ENCODE measurements at regions not wholly inside any gene's neighbourhood (a gene's known extent, or its start where the extent isn't known, plus 50 kb on each side); places are given as distances from the start of the nearest gene placed in this dataset.

DNA sequence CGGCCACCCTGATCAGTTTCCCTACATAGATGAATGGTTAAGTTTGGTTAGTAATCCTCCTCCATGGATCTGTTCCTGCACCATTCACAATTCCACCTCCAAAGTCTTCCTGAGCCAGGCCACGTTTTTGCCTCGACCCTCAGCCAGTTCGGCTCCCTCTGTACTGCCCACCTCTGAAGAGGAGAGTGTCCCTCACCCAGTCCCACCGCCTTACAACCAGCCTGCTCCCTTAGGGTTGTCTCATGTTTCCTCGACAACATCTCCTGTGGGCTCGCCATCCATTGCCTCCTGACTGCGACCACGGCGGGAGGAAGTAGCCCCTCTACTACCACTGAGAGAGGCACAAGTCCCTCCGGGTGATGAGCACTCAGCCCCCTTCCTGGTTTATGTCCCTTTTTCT is 338.0 kb upstream of the CNTNAP5 start:
- TF ChIP-seq NFIC (IDR thresholded peaks at IDR 0.05; ENCODE audit: low read depth, low read length) (no peak), KDM1A (IDR thresholded peaks at IDR 0.05; ENCODE audit: borderline replicate concordance) (no peak), HDAC2 (IDR thresholded peaks at IDR 0.05) (no peak), BHLHE40 (IDR thresholded peaks at IDR 0.05; ENCODE audit: borderline replicate concordance in 1 of 2, low read depth in 2 of 2, low read length in 1 of 2) (no peak), TCF12 (IDR thresholded peaks at IDR 0.05; ENCODE audit: low read depth, low read length) (no peak), RAD21 (IDR thresholded peaks at IDR 0.05; ENCODE audit: insufficient read depth, low read depth, low read length) (no peak)
- TF ChIP-seq, protein P1, sequence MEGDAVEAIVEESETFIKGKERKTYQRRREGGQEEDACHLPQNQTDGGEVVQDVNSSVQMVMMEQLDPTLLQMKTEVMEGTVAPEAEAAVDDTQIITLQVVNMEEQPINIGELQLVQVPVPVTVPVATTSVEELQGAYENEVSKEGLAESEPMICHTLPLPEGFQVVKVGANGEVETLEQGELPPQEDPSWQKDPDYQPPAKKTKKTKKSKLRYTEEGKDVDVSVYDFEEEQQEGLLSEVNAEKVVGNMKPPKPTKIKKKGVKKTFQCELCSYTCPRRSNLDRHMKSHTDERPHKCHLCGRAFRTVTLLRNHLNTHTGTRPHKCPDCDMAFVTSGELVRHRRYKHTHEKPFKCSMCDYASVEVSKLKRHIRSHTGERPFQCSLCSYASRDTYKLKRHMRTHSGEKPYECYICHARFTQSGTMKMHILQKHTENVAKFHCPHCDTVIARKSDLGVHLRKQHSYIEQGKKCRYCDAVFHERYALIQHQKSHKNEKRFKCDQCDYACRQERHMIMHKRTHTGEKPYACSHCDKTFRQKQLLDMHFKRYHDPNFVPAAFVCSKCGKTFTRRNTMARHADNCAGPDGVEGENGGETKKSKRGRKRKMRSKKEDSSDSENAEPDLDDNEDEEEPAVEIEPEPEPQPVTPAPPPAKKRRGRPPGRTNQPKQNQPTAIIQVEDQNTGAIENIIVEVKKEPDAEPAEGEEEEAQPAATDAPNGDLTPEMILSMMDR (IDR thresholded peaks at IDR 0.05 in 2 of 3, conservative IDR thresholded peaks at IDR 0.05 in 1 of 3; ENCODE audit: control insufficient read depth in 2 of 3, extremely low read depth in 1 of 3, insufficient read depth in 1 of 3, low read depth in 3 of 3, low read length in 3 of 3): no peak
